DMS114 treated with DMSO at 0.1 percent for 48 hours (cell line): ENCODE measurements at regions not wholly inside any gene's neighbourhood (a gene's known extent, or its start where the extent isn't known, plus 50 kb on each side); places are given as distances from the start of the nearest gene placed in this dataset.

ENCODE experiments used
- DNase-seq: peaks from one replicate; lab custom pipeline; 2025; ENCODE audit not compliant: unreplicated experiment; lab: John Stamatoyannopoulos, UW

- DNase-seq = no peak
Observed at GRCh38 chr13:69450245-69450644, 657.4 kb upstream of the ATXN8OS start.

- DNase-seq = no peak
Observed at GRCh38 chr13:69425235-69425634, 682.4 kb upstream of the ATXN8OS start.

GRCh38 chr13:69423844-69424243 is 683.8 kb upstream of the ATXN8OS start:
- no peak for DNase-seq

GRCh38 chr13:69418319-69418718 is 689.3 kb upstream of the ATXN8OS start:
- no peak for DNase-seq

- no peak for DNase-seq
Observed at GRCh38 chr13:69410761-69411160, 696.9 kb upstream of the ATXN8OS start.

- DNase-seq = no peak
Observed at GRCh38 chr13:69391756-69392155, 715.9 kb upstream of the ATXN8OS start.

- DNase-seq = no peak
Observed at GRCh38 chr13:69389899-69390298, 717.7 kb upstream of the ATXN8OS start.

- DNase-seq = no peak
Observed at GRCh38 chr13:69373747-69374425, 733.7 kb upstream of the ATXN8OS start.

GRCh38 chr13:69363360-69363759 is 744.3 kb upstream of the ATXN8OS start:
- no peak for DNase-seq

GRCh38 chr13:69331245-69331644 is 776.4 kb upstream of the ATXN8OS start:
- no peak for DNase-seq

GRCh38 chr13:69324090-69324886 is 783.3 kb upstream of the ATXN8OS start:
- DNase-seq = peak; percentile 40

GRCh38 chr13:69319656-69320055 is 788.0 kb upstream of the ATXN8OS start:
- no peak for DNase-seq

- no peak for DNase-seq
Observed at GRCh38 chr13:69315039-69315438, 792.6 kb upstream of the ATXN8OS start.

GRCh38 chr13:69306766-69307165 is 800.9 kb upstream of the ATXN8OS start:
- no peak for DNase-seq

GRCh38 chr13:69300131-69300530 is 807.5 kb upstream of the ATXN8OS start:
- DNase-seq = no peak

GRCh38 chr13:69296130-69296529 is 811.5 kb upstream of the ATXN8OS start:
- DNase-seq = no peak

- DNase-seq = no peak
Observed at GRCh38 chr13:69292789-69293425, 814.7 kb upstream of the ATXN8OS start.

- no peak for DNase-seq
Observed at GRCh38 chr13:69291292-69291906, 816.2 kb upstream of the ATXN8OS start.

GRCh38 chr13:69288026-69288425 is 819.6 kb upstream of the ATXN8OS start:
- no peak for DNase-seq

- no peak for DNase-seq
Observed at GRCh38 chr13:69287050-69287698, 820.5 kb upstream of the ATXN8OS start.

GRCh38 chr13:69283837-69284236 is 823.8 kb upstream of the ATXN8OS start:
- DNase-seq = no peak
